CD4-positive, alpha-beta T cell treated with Interleukin-17A for 4 hours (primary cell): ENCODE measurements at regions not wholly inside any gene's neighbourhood (a gene's known extent, or its start where the extent isn't known, plus 50 kb on each side); places are given as distances from the start of the nearest gene placed in this dataset.
"Not testable (repeated sequence)": the region's sequence is repeated elsewhere in the genome, so short reads cannot be mapped to it uniquely, and the experiment has no call there.

Source experiments
- DNase-seq: peaks from one replicate; pipeline ENCODE4 v3.0.0-alpha.2; 2020; ENCODE audit warnings: mixed read lengths

DNA sequence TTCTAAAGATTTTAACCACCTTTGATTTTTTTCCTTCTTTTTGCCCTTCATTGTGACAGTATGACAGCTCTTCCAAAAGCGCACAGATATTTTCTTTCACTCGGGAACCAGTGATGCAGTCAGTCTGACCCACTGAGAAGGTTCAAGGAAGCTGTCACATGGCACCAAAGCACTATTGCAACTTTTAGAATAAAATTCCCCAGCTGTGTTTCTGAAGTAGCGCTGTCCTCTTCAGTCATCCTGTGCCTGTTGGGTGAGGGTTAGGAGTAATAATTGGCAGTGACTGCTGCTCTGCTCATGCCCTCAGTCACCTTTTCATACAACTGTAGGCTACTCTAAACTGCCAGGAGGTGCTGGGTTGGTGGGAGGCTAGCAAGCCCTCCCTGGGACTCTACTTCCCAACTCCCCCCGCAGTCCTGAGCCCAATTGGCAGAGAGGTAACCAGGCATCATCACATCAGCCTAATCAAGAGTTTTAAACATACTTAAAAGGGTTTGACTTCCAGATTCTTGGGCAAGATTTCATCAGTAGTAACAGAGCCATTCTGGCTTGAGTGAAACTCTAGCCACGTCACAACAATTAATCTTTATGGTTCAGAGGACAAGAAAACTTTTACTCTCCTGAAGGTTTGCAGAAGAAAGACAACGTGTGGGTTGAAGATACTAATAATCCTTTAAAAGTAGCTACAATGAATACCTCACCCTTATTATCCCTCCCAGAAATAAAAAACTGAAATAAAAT, 473.3 kb downstream of the FBXO15 start:
- no peak for DNase-seq

DNA sequence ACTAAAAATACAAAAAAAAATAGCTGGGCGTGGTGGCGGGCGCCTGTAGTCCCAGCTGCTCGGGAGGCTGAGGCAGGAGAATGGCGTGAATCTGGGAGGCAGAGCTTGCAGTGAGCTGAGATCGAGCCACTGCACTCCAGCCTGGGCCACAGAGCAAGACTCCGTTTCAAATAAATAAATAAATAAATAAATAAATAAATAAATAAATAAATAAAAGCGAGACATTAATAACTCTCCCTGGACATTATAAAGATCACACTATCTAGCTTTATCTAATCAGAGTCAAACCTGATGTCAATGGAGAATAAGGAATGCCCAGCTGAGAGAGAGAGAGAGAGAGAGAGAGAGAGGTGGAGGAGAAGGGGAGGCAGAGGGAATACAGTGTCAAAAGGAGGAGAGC, 476.2 kb downstream of the FBXO15 start:
- not testable (repeated sequence) for DNase-seq

DNA sequence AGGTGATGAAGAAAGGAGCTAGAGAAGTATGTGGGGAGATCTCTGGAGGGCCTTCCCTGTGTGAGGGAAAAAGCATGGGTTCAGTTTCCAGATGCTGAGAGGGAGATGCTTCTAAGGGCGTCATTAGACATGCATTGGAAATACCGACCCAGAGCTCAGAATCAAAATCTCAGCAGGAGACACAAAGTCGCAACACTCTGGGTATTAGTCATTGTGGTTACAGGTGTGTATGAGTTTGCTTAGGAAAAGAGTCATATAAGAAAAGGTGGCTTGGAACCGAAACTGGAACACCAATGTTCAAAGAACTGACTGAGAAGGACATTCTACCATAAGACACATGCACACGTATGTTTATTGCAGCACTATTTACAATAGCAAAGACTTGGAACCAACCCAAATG, 477.1 kb downstream of the FBXO15 start:
- no peak for DNase-seq

DNA sequence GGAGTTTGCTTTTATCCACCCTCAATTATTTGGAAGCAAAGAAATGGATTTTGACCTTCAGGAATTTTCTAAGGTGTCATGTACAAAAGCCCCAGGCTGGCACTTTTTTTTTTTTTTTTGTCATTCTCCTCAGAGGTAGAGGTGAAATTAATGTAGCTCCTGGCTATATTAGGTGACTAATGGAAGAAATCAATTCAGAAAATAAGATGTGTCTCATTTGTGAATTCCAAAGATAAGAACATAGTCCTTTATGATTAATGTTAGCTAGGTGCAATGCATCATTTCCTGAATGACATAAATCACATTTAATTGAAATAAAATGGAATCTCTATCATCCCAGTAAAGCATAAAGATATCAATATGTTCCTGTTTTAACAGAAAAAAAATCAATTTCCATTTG, 477.6 kb downstream of the FBXO15 start:
- DNase-seq, result no peak

DNA sequence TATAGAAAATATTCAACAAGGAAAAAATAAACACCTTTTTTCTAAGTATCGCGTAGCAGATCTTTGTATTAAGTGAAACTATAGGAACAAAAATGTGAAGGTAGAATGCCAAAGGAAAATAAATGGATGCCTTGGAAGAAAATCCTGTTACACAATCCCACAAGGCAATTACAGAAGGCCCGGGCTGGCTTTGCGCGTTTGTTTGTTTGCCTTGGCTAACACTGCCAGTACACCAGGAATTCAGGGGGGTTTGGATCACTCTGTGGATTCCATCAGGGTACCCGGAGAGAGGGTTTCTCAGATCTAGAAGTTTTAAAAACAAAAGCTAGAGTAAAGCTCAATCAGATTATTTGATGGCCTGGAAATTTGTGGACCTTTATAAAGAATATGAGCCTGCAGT, 478.3 kb downstream of the FBXO15 start:
- DNase-seq, result no peak

DNA sequence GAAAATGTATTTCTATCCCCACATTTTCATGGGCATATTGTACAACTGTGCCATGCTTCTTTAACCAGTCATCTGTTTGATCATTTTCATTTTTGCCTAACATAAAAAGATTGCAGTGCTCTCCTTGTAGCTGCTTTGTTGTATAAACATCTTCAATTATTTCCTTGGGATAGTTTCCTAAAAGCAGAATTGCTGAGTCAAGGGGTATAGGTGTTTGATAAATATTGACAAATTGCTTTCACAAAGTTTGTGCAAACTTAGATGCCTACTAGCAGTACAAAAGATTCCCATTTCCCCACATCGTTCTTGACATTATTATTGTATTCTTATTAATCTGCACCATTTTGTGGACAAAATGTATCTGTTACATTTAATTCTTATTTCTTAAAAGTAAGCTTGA, 479.6 kb downstream of the FBXO15 start:
- no peak for DNase-seq

DNA sequence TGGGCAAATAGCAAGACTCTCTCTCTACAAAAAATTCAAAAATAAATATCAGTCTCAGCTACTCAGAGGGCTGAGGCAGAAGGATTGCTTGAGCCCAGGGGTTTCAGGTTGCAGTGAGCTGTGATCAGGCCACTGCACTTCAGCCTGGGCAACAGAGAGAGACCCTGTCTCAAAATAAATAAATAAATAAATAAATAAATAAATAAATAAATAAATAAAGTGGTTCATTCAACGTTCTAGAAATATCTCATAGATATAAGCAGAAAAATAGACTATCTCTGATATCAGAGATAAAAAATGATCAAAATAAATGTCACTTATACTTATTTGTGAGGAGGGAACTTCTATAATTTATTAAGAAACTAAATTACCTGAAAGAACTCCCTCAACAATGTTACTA, 480.9 kb downstream of the FBXO15 start:
- no peak for DNase-seq

DNA sequence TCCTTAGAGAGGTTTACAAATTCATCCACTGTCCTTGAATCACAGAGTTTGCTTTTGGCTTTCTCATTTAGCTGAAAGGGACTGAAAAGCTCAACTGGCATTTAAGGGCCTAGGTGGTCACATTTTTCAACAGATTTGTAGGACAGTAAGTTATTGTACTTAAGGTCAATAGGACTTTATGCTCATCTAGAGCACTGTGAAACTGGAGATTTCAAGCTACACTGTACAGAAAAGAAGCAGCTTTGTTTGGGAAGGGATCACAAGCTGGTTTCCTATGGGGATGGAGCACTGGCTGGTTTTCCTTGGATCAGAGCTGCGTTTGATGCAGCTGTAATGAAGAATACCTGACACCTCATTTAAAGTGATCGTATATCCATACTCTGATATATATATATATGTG, 482.7 kb downstream of the FBXO15 start:
- no peak for DNase-seq

DNA sequence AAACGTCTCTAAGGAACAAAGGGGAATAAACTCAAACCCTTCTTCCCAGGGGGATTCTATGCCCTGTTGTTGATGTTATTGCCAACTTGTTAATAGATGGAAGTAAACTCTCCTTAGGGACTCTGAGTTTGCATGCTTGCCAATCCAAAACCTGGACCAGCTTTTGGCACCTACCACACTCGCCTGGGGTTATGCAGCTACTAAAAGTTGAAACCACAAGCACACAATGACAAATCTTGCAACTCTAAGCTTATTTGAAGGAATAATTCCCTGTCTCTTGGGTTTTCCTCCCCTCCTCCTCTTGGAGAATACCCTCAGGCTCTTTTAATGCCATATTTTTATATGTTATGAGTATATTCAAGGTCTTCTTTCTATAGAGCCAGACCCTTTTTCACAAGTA, 484.1 kb downstream of the FBXO15 start:
- no peak for DNase-seq

DNA sequence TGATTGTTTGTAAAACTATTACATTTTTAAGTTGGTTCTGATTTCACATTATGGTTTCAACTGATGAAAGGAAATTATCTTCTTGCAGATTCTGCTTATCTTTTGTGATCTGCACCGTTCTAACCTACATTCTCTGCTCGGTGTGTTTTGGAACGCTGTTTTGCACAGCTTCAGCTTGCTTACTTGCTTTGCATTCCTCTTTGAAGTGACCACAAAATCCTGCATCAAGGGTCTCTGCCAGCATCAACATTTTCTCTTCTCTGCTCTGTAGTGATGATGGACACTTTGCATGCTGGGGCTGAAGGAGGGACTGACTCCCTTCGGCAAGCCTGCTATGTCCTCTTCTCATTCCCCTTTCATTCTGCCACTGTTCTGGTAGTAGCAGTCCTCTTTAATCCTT, 485.2 kb downstream of the FBXO15 start:
- DNase-seq, result no peak

DNA sequence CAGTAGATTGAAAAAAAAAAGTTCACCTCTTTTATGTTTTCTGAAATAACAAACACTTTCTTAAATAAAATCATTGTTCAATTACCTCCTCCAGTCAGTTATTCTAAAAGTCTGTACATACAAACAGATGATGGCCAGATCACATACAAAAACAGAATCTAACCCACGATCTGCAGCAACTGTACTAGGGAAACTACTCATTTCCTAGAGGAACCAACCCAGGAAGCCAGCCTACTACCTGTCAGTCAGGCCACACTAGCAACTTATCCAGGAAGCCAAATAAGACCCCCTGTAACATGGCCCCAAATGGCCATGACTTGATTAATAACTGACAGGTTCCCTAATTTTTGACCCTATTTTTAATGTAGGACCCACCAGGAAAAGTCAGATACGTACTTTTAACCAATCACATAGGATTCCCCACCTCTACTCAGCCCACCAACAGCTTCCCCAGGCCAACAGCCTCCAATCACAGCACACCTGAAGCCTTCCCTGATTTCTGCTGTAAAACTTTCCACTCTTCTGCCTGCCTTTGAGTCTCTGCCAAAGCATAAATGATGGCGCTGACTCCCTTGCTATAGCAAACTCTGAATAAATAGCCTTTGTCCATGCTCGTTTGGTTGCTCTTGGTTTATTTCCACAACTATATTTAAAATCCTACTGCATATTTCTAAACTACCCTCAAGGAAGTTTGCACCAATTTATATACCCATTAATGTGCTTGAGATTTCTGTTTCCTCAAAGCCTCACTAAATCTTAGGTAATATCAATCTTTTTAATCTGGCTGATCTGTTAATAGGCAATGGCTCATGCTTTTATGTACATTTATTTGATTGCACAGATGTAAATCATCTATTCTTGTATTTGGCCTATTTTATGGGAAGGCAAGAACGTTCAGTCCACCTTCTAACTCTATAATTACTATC, 486.4 kb downstream of the FBXO15 start:
- no peak for DNase-seq

DNA sequence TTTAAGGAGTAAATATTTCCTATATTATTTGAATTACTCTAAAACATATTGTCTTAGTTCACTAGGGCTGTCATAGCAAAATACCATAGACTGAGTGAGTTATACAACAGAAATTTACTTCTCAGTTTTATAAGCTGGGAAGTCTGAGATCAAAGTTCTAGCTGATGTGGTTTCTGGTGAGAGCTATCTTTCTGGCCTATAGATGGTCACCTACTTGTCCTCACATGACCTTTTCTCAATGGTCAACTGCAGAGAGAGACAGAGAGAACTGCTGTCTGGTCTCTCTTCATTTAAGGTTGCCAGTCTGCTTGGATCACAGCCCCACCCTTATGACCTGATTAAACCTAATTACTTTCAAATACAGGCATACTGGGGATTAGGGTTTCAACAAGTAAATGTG, 490.9 kb downstream of the FBXO15 start:
- no peak for DNase-seq

DNA sequence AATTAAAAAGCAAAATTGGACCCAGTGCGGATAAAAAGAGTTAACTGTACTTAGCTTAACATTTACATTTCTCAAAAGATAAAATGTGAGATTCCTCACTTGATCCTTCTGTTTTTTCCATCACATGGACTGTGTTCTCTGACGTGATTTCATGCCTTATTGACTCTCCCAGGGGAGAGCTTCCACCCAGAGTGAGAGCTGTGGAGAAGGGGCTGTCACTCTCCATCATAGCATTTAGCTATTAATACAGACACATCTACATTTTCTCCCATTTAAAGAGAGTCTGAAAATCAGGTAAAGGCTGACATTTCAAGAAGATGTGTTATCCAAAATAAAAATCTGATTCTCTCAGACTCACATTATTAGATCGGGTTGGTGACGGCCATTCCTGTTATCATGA, 493.8 kb downstream of the FBXO15 start:
- DNase-seq, result no peak

DNA sequence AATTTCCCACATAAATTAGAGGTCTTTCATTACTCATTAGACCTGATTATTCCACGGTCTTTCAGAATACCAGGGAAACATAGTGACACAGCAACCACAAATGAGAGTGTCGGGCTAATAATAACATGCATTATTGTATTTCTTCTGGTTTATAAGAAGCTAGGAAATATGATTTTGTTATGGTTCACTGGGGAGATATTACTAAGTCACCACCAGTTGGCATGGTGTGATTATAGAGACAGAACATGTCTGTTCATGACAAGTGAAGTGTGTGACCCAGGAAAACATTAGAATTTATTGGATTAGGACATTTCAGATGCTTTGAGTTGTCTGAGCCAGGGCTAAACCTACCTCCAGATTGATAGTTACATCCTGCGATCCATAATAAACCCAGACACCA, 494.4 kb downstream of the FBXO15 start:
- DNase-seq, result no peak

DNA sequence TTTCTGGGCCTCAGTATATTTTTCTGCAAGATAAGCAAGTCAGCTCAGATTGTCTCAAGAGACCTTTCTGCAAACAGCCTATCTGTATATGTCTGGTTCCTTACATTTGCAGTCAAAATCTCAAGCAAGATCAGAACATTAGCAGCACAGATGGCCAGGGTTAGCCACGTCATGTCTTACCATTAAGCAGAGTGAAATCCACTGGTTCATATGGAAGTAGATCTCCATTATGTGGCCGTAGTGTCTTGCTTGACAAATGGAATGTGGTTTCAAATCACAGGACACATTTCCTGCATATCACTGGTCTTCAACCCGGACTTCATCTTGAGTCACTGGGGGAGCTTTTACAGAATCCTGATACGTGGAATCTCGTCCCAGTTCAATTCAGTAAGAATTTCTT, 500.2 kb downstream of the FBXO15 start:
- no peak for DNase-seq

DNA sequence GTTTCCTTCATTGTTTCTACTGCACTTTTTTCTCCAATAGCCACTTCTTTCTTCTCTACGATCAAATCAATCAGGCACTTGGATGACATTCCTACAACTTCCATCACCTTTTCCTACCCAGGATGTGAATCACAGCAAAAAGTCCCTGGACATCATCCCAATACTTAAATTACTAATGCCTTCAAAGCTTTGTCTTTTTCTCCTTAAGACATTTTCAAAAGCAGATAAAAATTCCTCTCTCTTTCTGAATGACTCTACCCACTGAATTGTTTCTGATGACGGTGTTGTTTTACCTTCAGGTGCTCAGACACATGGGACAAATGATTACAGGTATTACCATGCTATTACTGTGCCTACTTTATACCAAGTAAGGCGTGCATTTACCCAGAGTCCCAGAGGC, 500.9 kb downstream of the FBXO15 start:
- no peak for DNase-seq

DNA sequence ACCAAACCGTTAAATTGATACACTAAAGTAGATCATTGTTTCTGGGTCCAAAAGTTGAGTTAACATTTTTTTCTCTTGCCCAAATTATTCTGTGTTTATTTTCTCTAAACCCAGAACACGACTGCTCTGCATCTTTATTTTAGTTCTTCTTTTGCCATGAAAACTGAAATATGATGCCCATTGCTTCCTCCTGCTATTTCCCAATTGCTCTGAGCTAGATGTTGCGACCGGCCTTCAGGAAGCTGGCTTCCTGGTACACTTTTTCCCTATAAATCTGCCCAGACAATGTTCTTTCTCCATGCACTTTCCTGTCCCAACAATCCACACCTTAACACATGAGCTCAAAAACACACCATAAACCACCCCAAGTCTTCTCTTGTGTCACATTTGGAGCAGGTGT, 501.4 kb downstream of the FBXO15 start:
- DNase-seq, result no peak

DNA sequence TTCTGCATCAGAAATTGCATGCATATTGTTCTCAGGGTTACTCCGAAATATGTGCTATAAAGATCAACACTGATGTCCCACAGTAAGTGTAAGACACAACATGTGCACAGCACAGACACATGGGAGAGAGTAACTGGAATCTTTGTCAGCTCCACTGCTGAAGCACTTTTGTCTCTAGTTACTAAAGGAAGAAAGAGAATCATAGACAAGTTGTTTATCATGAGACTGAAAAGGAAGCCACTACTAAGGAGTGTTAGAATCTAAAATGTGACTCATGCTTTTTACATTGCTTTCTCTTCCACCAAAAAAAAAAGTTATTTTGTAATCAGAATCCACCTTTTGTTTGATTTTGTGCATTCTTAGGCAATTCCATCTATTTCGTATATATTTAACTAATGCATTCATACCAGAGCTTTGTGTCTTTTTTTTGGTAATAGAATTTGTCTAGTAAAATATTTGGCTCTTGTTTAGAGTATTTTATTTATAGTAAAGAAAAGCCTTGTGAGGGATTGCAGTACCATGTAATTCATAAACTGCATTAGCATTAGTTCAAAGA, 502.4 kb downstream of the FBXO15 start:
- no peak for DNase-seq

DNA sequence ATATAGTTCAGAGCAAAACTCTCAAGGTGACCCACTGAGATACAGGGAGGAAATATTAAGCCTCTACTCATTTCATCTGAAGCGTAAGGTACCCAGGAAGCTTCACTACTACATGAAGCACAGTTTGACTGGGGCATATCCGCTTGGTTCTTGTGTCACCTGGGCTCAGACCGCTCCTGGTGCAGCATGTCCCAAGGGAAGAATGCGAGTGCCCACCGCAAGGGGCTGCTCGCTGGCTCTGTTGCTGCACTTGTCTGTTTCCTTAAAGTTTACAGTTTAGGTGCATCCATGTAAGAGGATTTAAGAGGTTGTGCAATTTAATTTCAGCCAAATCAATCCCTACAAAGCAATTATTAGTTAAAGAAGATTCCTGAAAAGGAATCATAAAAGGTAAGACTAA, 507.8 kb downstream of the FBXO15 start:
- no peak for DNase-seq

DNA sequence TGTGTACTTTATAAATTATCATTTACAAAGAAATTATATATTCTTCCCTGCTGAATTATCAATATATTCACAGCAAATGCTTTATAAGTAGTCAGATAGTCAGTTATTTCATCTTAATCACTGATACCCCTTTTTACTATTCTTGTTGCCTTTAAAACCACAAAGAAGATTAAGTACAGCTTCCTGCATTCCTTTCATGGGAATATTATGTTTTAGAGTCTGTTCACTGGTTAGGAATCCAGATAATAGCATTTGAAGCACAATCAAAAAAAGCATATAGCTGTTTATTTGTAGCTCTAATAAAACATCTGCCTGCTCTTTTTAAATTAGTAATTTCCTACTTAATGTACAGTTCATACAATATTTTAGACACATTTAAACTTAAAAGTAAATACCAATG, 508.9 kb downstream of the FBXO15 start:
- DNase-seq, result no peak

DNA sequence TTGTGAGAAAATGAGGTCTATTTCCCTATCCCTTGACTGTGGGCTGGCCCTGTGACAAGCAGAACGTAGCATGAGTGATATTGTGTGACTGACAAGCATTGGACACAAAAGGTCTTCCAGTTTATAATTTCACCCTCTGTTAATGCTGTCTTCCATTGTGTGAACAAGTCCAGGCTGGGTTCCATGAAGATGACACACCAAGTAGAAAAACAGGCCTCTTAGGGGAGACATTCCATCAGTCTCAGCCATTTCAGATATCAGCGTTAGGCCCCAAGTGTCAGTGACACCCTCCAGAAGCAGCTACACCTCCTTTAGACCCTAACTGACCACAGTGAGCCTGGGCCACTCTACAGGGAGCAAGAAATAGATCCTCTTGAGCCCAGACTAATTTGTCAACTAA, 511.3 kb downstream of the FBXO15 start:
- no peak for DNase-seq

DNA sequence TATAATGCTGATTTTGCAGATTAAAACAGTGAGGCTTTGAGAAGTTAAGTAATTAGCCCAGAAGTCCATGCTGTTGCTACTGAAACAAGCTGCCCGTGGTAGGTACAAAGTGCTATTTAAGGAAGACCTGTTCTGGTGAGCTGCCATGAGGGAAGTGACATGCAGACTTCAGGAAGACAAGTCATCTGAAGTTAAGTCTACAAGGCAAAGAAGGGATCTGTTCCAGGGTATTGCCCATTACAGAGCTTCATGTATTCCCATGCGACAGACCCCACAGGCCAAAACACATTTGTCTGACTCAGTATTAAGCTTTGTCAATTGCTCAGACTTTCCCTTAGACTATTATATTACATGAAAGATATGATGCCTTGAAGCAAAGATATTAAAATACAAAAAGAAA, 520.8 kb downstream of the FBXO15 start:
- no peak for DNase-seq

DNA sequence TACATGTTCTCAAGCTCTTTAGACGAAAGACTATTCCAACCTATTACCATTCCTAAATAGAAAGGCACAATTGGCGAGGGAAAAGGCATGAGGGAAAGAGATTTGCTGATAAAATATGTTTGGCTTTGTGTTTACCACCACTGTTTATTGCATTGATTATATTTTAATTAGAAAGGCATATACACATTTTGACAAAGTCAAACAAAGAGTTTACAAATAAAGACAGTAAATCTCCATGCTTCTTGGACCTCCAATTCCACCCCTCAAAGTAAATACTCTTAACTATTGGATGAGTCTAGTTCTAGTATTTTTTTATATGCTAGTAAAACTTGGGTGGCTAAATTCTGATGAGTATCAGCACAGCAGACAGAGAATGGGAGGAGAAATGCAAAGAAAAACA, 521.4 kb downstream of the FBXO15 start:
- no peak for DNase-seq

DNA sequence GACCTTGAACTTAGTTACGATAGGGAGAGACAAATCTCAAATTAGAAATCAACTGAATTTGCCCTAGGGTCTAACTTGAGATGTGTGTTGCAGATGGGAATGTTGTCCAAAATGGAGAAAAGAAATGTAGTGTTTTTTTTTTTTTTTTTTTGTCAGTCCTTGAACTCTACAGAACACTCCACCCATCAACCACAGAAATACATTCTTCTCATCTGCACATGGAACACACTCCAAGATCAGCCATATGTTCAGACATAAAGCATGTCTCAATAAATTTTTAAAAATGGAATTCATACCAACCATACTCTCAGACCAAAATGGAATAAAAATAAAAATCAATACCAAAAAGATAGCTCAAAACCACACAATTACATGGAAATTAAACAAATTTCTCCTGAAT, 526.5 kb downstream of the FBXO15 start:
- DNase-seq, result no peak
